GM23248 (cell line): ENCODE measurements at regions not wholly inside any gene's neighbourhood (a gene's known extent, or its start where the extent isn't known, plus 50 kb on each side); places are given as distances from the start of the nearest gene placed in this dataset.

ENCODE experiments used
- EZH2 ChIP-seq: fragments of 200-600 bp; sonication (generic); IDR thresholded peaks from 2 replicates; pipeline ENCODE4 v1.6.1; 2018; ENCODE audit warnings: antibody characterized with exemption, mild to moderate bottlenecking; ENCODE audit not compliant: insufficient read depth, poor library complexity, severe bottlenecking
- EZH2phosphoT487 ChIP-seq: fragments of 200-600 bp; sonication (generic); IDR thresholded peaks from 2 replicates; pipeline ENCODE4 v1.6.1; 2018; ENCODE audit warnings: antibody characterized with exemption, moderate library complexity, mild to moderate bottlenecking, low read depth; ENCODE audit not compliant: insufficient read depth

- TF ChIP-seq EZH2 = no peak
- TF ChIP-seq EZH2phosphoT487 = no peak
These were observed 118.8 kb upstream of the ADAMTS19 start for GRCh38 chr5:129341306-129341705.
